Stimulated activated CD8-positive, alpha-beta memory T cell treated with anti-CD3 and anti-CD28 coated beads, Interleukin-7, amount 100 ng/mL, for 48 hours (primary cell): ENCODE measurements at regions not wholly inside any gene's neighbourhood (a gene's known extent, or its start where the extent isn't known, plus 50 kb on each side); places are given as distances from the start of the nearest gene placed in this dataset.

ENCODE experiments used
- DNase-seq, 2 donors: peaks; one replicate each; pipeline ENCODE4 v3.0.0-alpha.2; 2020; ENCODE audit warnings: low read depth in 1 of 2; ENCODE audit errors: extremely low read depth in 1 of 2

DNA sequence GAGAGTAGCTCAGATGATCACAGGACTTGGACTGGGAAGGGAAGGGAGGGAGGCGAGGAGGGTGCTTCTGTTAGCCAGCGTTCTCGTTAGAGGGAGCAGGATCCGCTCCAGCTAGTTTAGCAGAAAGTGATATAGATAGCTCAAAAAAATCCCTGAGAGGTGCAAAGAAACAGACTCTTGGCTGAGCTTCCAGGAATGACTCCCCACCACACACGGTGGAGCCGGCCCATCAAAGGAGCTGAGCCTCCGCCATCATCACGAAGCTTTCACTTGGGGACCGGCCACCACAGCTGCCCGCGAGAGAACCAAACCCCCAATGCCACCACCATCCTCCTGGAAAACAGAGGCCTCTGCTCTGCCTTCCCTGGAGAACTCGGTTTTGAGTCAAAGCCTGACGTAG lies 124.6 kb upstream of the BCL2L14 start:
- no peak for DNase-seq

DNA sequence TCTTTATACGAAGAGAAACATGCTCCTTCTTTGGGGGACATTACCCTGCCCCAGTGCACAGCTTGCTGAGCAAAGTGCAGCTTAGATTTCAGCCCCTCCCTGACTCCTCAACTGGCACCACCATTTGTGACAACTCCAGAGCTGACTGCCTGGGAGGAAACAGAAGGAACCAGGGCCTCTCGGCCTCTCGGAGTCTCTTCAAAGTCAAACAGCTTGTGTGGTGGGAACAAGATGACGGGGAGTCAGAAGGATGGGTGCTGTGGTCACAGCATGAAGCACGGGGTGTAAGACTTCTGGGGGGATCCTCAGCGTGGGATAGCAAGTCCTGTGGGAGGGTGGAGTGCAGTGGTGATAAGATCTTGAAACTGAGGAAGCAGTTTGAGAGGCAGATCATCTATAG lies 123.5 kb upstream of the BCL2L14 start:
- DNase-seq: no peak

DNA sequence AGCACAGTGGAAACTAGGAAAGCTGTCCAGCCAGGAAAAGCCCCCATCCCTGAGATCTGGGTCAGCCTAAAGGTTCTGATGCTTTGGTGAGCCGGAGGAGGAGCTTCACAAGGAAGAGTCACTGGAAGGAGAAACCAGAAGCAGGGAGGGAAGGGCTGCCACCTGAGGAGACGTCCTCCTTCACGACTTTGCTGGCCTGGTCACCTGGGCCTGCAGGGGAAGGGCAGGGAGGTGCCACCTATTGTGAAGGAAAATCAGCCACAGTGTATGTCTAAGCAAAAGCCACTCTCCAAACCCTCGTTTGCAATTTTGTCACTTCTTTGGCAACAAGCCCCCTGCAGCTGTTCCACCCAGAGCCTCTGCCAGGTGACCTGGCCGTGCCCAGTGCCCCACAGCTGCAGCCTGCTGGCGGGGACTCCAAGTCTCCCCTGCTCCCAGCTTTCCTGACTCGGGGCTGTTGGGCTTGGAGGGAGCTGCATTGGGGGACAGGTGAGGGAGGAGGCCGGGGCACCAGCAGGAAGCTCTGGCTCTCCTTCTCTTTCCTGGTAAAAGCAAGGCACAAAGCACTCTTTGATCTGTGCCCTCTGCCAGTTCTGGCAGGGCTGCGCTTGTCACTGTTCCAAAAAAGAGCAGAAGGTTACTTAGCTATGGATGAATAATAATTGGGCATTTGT lies 120.9 kb upstream of the BCL2L14 start:
- DNase-seq: no peak

DNA sequence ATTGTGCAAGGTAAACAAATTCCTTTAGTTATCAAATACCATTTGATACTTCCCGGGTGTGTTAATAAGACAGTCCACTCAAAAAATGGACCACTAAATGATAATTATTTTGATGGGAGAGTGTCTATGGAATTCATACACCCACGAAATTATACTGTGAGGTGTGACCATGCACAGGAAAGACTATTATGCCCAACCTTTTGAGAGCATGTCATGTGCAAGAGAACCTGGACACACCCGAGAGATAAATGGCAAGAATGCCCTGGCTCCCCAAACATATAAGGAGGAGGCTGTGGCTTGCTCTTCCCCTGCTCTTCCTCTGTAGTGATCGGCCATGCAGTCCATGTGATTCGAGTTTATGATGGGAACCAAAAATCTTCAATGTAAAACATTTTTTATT lies 119.5 kb upstream of the BCL2L14 start:
- DNase-seq: no peak

DNA sequence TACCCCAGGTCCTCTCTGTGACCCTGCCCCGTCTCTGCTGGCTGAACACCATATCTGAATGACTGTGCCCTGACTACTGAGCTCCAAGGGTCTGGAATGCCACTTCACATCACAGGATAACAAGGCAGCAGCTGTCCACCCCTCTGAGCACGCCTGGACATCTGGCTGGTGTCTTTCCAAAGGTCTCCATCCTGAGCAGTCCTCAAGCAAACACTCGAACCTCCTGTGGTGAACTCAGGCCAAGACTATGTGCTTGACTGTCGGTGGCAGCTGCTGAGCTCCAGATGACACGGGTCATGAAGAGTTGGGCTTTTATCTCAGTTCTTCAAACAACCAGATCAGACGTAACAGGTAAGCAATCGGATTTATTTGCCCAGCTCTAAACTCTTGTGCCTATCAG lies 117.2 kb upstream of the BCL2L14 start:
- no peak for DNase-seq

DNA sequence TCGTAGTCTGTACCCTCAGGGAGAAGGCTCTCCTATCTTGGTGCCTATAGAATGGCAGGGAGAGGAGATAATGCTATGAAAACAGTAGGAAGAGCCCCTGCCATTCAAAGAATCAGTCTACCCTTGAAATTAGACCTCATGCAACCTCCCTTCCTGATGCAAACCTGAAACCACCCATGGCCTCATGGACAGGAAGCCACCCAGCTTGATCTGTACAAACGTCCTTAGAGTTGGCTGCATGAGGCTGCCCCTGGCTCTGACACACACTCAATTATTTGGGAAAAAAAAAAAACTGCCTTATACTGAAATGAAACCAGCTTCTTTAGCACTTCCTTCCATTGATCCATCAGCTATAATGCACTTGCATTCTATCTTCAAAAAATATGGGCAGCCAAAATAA lies 116.6 kb upstream of the BCL2L14 start:
- no peak for DNase-seq

DNA sequence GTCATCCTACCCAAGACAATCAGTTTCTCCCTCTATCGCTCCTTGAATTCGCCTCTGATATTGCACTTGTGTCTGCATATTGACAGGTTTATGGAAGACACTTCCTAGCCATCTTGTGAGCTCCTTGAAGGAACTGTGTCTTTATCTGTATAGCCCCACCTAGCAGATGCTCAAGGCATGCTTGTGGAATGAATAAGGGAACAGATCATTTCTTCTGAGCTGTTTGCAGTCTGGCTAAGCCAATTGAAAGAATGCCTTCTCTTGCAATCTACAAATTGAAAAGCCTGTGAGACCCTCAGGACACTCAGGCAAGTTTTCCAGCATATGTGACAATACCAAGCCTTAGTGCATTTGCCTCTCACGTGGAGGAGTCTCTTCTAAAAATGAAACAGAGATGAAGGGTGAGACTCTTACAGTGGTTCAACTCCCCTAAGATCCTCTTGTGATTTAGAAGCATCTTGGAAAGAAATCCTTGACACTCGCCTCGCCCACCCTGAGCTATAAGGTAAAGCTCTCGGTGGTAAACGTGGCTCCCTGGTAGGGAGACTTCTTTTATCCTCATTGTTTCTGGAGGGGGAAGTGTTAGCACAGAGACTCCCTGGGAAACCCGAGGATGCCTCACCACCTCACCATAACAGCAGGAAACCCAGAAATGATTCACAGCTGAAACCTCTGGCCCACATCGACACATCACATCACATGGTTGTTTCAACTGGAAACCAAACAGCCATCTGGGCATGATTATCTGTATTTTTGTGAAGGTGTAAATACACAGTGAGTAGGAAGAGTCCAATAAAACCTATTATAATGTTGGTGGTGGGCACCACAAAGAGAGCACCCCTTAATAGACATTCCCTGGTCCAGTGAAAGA lies 112.3 kb upstream of the BCL2L14 start:
- DNase-seq: peak; percentile 20 to 66

DNA sequence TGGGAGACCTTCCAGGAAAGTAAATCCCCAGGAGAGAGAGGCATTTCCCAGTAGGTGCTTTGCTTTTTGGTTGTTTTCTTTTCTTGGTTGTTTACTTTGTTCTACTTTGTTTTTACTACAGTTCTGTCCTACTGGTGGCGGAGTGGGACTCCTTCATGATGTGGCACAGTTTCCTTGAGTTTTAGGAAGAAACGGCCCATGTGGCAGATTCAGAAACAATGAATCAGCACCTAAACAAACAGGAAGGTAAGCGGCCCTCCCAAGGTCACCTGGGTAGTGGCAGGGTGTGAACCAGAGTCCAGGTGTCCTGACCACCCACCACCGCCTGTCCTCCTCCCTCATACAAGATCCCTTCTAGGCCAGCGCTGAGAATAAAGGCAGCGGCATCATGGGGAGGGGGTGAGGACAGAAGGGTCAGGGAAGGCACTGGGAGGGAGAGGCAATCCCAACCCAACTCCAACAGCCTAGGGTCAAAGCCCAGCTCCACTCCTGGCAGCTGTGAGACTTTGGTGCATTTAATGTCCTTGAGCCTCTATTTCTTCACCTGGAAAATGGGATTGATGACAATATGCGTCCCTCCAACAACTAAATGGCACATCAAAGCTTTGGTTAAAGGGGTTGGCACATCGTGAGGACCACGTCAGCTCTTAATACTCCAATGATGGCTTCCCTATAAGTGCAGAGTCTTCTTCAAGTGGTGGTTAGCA lies 111.5 kb upstream of the BCL2L14 start:
- DNase-seq: no peak

DNA sequence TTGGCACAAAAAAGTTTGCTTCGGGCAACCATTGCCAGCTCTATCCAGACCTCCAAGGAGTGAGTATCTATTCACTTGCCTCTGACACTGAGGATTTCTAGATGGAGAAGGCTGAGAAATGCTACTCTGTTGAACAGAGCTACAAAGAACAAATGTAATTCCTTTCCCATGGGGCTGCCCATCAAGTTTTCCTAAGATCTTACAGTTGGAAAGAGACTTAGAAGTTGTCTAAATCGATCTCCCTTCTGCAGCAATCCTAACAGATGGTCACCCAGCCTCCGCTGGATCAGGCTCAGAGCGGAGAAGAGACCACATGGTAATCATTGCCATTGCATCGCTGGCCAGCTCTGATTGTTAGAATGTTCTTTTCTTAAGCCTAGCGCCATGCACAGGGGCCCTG lies 110.1 kb upstream of the BCL2L14 start:
- no peak for DNase-seq

DNA sequence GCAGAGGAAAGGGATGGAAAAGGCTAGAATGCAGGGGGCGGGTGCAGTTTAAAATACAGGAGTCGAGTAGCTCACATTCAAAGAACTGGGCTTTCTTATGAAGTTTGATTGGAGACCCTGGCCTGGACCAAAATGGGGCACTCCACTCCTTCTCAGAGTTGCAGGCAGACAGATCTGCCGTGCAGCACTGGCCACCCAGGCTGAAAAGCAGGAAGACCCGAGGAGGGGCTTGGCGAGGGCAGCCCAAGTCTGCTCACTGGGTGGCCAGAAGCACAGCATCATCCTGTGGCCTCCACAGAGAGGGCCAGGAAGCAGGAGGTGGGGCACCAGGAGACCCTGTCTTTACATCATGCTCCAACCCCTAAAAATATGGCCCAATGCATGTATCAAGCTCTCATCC lies 109.1 kb upstream of the BCL2L14 start:
- no peak for DNase-seq

DNA sequence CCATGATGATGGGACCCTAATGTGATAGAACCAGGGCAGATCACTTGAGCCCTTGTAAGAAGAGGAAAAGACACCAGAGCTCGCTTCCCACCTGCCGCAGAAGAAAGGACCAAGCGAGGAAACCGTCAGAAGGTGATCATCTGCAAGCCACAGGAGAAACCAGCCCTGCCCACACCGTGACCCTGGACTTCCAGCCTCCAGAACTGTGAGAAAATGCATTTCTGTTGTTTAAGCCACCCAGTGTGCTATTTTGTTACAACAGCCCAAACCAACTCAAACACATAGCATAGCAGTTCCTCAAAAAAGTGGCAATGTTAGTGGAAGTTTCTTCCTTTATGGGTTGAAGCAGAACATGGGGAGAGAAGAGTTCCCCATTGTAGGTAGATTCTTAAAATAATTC lies 107.9 kb upstream of the BCL2L14 start:
- no peak for DNase-seq

DNA sequence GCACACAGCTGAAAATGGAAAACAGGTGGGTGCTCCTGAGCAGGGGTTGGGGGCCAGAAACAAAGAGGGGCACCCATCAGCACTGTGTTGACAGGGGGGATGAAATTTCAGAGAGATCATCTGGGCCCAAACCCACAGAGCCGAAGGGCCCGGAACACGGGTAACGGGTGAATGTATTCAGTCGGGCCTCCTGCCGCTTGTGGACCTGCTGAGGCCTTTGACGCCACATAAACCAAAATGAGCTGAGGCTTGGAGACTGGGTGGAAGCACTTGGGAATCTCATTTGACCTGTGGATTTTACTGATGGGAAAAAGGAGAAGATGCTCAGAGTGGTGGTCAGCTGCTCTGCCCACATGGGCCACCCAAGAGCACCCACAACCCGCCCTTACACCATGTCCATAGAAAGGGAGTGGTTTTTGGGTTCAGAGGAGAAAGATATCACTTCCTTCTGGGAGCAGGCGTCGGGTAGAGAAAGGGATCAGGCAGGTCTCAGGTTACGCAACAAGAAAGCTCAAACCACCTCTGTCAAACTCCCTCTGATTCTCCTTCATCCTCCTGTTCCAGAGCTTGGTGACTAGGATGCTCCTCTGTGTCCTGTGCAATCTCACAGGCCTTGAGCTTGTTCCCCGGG lies 106.8 kb upstream of the BCL2L14 start:
- no peak for DNase-seq

DNA sequence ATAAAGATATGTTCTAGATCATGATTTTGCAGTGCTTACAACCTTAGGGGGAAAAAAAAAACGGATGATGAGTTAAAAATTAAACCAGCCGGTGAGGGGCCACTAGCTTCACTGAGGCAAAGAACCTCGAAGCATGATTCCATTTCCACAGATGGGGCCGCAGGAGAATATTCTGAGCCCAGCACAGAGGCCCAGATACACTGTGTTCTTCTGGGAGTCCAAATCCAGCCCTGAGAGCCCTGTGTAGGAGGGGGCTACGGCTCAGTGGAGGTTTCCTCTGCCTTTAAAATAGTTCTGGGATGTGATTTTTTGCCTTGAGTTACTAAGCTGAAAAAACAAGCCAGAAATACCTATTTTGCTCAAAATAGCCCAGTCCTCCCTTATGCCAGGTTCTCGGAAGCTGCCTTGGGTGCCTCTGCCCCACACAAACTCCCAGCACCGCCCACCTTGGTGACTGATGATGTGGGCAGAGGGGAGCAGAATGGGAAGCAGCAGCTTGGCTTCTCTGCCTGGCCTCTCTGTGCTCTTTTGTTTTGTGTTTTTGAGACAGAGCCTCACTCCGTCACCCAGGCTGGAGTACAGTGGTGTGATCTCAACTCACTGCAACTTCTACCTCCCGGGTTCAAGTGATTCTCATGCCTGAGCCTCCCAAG lies 105.4 kb upstream of the BCL2L14 start:
- no peak for DNase-seq

DNA sequence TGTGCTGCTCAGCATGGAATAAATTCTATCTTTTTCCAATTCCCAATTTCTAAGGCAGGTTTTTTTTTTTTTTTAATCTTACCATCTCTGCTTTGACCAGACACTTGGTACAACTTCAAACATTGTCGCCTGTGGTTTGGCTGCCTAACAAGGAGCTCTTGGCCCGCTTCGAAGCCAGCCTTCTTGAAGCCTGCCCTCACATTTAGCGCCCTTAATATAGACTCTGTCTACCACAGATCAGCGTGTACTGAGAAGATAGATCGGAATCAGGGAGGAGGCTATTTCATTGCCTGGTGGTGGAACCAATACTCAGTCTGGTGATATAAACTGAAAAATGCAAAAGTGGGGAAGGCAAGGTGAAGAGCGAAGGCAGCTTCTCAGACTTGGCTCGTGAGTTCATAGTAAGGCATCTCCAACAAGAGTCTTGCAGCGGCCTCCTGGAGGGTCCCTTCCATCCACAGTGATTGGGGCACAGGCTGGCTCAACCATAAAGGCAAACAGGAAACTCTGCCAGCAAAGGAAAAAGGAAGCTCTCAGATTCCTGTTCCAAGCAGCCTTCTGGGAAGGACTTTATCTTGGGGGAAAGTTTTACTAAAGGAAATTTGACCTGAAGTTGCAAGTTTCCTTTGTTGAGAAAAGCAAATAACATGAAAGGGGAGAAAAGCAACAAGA lies 103.2 kb upstream of the BCL2L14 start:
- DNase-seq: no peak

DNA sequence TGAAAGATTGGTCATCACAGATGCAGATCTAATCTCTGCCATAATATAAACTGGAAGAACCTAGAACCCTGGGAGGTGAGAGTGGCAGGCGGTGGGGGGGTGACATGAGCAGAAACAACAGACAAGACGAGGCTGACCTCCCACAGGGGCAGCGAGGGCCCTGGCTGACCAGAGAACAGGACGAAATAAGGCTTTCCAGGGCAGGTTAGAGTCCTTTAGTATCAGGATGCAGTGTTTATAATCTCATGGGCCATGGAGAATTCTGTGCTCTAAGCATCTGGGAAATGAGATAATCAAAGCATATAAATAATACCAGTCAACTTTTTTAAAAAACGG lies 102.7 kb upstream of the BCL2L14 start:
- no peak for DNase-seq

DNA sequence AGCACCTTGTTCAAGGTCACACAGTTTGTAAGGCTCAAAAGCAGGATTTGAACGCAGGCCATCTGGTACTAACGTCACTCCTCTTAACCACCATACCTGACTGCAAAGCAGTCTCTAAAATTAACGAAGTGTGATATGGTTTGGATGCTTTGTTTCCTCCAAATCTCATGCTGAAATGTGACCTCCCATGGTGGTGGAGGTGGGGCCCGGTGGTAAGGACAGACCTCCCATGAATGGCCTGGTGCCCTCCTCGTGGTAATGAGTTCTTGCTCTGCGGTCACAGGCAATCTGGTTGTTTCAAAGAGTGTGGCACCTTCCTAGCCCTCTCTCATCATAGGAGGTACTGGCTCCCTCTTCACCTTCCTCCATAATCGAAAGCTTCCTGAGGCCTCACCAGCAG lies 102.2 kb upstream of the BCL2L14 start:
- no peak for DNase-seq

DNA sequence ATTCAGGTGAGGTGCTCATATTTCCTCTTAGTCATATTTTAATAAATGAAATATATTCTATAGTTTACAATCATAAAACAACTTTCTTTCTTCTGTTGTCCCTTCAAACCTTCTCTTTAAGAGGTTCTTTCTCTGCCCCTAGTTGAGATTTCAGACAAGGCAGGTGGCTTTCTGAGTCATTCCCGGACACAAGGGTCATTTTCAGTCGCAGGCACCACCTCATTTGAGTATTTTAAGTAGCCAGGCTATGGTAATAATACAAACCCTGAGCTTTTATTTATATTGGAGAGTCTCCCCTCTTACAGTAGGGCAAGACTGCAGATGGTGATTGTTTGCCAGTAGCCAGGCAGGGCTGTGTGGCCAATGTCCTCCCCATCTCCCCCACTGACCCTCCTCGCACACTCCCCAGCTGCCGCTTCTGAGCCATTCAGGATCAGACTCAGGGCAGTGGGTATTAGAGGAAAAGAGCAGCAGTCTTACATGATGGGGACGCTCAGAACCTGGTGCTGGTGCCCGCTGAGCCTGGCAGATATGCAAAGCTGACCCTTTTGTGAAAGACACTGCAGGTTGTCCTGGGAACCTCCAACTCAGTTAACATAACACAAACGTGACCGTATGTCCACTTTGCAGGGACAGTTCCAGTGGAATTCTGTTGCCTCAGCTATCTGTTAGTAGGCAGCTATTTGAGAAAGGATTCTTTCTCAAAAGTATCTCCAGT lies 101.1 kb upstream of the BCL2L14 start:
- DNase-seq: no peak

DNA sequence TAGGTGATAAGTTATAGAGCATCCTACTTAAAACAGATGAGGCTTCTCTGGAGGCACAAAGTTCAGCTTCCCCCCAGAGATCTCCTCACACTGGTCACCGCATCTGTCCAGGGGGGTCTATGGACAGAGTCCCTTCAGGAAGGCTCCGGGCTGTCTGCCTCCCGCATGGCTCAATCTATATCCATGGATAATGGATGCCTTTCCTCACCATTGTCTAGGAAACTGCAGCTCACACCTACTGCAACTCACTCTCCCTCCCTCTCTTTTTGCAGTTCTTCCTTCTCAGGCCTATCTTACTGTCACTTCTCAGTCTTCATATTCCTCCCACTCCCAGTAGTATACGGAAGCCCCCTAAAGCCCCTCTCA lies 100.6 kb upstream of the BCL2L14 start:
- no peak for DNase-seq

DNA sequence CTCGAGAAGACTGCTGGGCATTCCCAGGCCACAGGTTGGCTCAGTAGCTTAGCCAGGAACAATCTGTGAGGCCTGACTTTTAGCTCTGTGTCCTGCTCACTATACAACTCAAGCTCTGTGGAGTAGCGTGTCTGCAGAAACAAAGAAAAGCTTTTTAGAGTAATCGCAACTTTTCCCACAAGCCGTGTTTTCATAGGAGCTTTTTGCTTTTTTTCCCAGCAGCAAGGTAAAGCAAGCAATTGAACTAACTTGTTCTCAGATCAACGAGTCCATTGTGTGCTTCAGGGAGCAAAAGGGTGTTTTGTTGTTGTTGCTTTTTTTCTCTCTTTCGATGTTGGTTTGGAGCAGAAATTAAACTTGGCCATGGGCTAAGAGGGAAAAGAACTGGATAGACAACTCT lies 97.3 kb upstream of the BCL2L14 start:
- no peak for DNase-seq

DNA sequence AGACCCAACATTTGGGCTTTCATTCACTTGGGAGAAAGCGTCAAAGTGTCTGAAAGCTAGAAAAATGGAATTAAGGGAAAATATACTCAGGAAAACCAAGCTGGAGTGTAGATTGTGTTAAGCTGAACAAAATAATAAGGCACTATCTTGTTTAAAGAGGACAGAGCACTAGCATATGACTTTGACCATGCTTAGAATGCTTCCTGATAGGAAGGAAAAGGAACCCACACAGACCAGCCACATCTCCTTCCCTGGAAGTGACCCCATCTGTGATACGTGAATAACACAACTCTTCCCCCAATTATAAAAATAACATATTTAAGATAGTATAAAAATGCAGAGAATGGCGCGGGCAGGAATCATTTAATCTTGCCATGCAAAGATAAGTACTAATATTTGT lies 94.7 kb upstream of the BCL2L14 start:
- no peak for DNase-seq
